ENCODE measurements at regions not wholly inside any gene's neighbourhood (a gene's known extent, or its start where the extent isn't known, plus 50 kb on each side); places are given as distances from the start of the nearest gene placed in this dataset.
"Not testable (repeated sequence)": the region's sequence is repeated elsewhere in the genome, so short reads cannot be mapped to it uniquely, and the experiment has no call there.

DNA sequence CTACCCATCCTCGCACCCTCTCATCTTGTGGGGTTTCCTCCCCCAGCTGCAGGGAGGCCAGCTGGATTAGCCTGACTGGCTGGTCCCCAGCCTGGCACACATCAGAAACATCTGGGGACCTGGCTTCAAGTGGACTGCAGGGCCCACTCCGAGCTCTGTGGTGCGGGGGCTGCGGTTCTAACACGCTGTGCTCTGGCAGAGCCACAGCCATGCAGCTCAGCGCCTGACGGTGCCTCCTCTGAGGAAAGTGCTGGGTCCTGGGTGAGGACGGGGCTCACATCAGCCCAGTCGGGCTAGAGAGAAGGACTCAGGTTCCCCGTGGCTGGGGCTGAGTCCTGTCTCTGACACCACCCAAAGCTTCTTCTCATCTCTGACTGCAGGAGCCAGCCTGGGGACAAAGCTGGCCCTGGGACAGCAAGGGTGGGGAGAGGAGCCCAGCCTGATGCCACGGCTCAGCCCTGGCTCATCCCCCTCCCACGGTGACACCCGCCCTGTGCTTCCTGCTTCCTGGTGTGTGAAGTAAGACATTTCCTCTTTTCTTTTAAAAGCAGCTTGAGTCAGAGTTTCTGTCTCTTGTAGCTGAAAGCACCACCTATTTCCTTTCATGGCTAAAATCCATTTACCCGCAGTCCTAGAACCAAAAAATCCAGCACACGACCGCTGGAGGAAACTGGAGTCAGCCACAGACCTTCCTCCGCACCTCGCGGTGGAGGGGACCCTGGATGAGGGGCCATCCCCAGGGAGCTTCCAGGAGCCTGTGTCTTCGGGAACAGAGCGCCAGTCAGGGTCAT lies 127.4 kb upstream of the AFDN start:
- no peaks in the 10 kb centered on the region for H3K36me3 Mint-ChIP-seq
- H3K4me1 Mint-ChIP-seq, result peaks cover 18 to 26% of the 10 kb centered on the region in 2 donors
- no peaks in the 10 kb centered on the region for H3K9me3 Mint-ChIP-seq
- H3K27ac Mint-ChIP-seq, result peak overlapping the region; percentile 91
- H3K4me3 Mint-ChIP-seq, result peak overlapping the region; percentile 83
- H3K27me3 Mint-ChIP-seq, result peaks cover 3 to 4% of the 10 kb centered on the region in 2 donors
- peak; percentile 96 to 98 for ATAC-seq (replicated peaks)
- DNase-seq, result peak; percentile 68

DNA sequence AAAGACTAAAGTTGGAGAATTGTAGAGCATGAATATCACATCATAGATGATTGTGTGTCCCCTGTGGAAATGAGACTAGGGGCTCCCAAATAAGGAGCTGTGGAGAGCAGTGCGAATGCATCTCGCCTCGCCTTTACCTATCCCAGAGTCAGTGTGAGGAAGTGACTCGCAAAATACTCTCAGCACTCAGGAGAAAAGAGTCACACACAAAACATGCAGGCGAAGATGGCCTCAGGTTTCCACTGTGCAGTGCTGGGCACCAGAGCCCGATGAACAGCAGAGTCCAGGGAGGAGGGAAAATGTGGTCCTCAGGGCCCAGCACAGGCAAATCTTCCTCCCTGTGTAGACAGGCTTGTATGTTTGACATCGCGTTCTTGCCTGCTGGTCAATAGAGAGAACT lies 126.5 kb upstream of the AFDN start:
- no peaks in the 10 kb centered on the region for H3K9me3 Mint-ChIP-seq
- H3K36me3 Mint-ChIP-seq, result no peaks in the 10 kb centered on the region
- DNase-seq (no peak), ATAC-seq (replicated peaks) (no peak)
- peak overlapping the region; percentile 91 for H3K27ac Mint-ChIP-seq
- H3K4me1 Mint-ChIP-seq, result peaks cover 20 to 32% of the 10 kb centered on the region in 2 donors
- H3K27me3 Mint-ChIP-seq, result peaks cover 7 to 8% of the 10 kb centered on the region in 2 donors
- H3K4me3 Mint-ChIP-seq, result peak overlapping the region in 1 of 2 donors; percentile 83

DNA sequence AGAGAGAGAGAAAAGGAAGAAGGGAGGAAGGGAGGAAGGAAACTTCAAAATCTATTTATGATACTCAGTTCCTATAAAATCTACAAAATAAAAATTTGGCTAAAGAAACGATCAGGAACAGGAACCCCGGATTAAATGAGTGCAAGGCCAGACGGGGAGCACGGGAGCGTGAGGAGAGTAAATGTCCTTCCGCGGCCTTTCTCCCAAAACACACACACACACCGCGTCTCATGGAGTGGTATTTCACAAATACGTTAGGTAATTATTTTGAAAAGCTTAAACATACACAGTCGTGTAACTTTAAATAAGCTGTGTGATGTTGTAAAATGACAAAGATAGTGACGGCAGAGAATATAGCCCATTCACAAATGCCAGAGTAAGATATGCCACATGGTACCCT lies 125.7 kb upstream of the AFDN start:
- Mint-ChIP-seq H3K4me3 (no peak overlapping the region), H3K9me3 (no peaks in the 10 kb centered on the region)

DNA sequence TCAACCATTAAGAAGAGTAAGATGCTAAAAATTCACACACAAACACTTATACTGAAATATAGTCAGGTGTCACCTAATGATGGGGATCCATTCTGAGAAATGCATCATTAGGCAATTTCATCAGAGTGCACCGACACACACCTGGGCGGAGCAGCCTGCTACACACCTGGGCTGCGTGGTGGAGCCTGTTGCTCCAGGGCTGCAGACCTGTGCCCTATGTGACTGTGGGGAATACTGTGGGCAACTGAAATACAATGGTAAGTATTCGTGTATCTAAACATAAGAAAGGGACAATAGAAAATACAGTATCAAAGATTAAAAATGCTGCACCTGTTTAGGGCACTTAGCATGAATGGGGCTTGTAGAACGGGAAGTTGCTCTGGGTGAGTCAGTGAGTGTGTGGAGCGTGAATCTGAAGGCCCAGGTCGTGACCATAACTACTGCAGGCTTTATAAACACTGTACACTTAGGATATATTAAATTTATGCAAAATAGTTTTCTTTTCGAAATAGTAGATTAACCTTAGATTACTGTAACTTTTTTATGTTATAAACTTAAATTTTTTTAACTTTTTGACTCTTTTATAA lies 124.4 kb upstream of the AFDN start:
- H3K27me3 Mint-ChIP-seq, result peaks cover 23% of the 10 kb centered on the region in 2 donors
- no peaks in the 10 kb centered on the region for H3K9me3 Mint-ChIP-seq
- ATAC-seq (replicated peaks) (peak in 1 of 2 donors; percentile 22), DNase-seq (no peak)
- peaks cover 28 to 47% of the 10 kb centered on the region in 2 donors for H3K4me1 Mint-ChIP-seq
- no peaks in the 10 kb centered on the region for H3K36me3 Mint-ChIP-seq
- no peak overlapping the region for H3K27ac Mint-ChIP-seq
- no peak overlapping the region for H3K4me3 Mint-ChIP-seq

More for the DNA sequence above, 125.7 kb upstream of the AFDN start:
- no peak for ATAC-seq (replicated peaks)
- Mint-ChIP-seq H3K36me3 (no peaks in the 10 kb centered on the region), H3K4me1 (peaks cover 21 to 40% of the 10 kb centered on the region in 2 donors), H3K27ac (no peak overlapping the region), H3K27me3 (peaks cover 10 to 12% of the 10 kb centered on the region in 2 donors)
- no peak for DNase-seq

DNA sequence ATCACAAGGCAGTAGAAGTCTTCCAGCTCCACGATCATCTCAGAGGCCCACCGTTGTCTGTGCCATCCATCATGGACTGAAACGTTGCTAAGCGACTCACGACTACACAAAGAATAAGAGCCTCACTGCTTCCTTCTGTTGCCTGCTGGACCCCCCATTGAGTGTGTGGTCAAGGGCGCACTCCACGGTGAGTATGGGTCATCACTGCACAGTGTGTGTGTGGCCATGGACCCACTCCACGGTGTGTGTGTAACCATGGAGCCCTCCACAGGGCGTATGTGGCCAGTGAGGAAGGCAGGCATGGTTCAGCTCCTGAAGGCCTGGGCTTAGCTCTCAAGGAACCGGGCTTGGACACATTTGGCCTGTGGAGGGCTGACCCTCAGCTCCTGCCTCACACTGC lies 123.4 kb upstream of the AFDN start:
- Mint-ChIP-seq H3K36me3 (no peaks in the 10 kb centered on the region), H3K4me3 (no peak overlapping the region), H3K27ac (no peak overlapping the region), H3K27me3 (peaks cover 31 to 34% of the 10 kb centered on the region in 2 donors), H3K9me3 (no peaks in the 10 kb centered on the region), H3K4me1 (peaks cover 28 to 47% of the 10 kb centered on the region in 2 donors)
- DNase-seq, result no peak
- ATAC-seq (replicated peaks), result no peak

DNA sequence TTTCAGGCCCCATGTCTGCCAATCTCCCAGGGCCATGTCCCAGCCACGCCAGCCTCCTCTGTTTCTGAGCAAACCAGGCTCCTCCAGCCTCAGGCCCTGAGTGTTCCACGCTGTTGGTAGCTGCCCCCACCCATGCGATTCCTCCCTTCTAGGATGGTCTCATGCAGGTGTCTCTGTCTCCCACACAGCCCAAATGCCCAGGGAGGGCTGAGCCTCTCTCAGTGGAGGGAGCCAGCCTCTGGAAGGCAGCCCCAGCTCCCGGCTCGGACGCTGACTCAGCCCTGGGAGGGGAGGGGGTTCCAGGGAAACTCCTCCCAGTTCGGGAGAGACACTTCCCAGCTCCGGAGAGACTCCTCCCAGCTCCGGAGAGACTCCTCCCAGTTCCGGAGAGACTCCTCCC lies 122.9 kb upstream of the AFDN start:
- ATAC-seq (replicated peaks) (no peak), DNase-seq (no peak)
- Mint-ChIP-seq H3K27me3 (peaks cover 35 to 38% of the 10 kb centered on the region in 2 donors), H3K4me3 (no peak overlapping the region), H3K27ac (no peak overlapping the region), H3K9me3 (no peaks in the 10 kb centered on the region), H3K4me1 (peaks cover 29 to 46% of the 10 kb centered on the region in 2 donors), H3K36me3 (no peaks in the 10 kb centered on the region)

DNA sequence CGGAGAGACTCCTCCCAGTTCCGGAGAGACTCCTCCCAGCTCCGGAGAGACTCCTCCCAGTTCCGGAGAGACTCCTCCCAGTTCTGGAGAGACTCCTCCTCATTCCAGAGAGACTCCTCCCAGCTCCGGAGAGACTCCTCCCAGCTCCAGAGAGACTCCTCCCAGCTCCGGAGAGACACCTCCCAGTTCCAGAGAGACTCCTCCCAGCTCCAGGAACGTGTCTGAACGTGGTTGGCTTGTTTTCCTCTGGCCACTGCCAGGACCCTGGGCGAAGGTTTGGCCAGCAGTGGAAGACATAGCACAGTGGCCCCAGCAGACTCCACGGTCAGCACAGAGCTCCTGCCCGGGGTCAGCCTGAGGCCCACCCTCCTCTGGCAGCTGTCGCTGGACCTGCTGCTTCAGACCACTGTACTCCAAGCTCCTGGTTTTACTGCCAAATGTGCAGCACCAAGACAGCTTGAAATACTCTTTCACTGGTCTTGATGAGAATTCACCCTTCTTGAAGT lies 122.3 kb upstream of the AFDN start:
- DNase-seq, result no peak
- Mint-ChIP-seq H3K4me3 (no peak overlapping the region), H3K4me1 (peaks cover 28 to 40% of the 10 kb centered on the region in 2 donors), H3K27me3 (peaks cover 42 to 45% of the 10 kb centered on the region in 2 donors), H3K27ac (no peak overlapping the region), H3K36me3 (no peaks in the 10 kb centered on the region), H3K9me3 (no peaks in the 10 kb centered on the region)
- no peak for ATAC-seq (replicated peaks)

DNA sequence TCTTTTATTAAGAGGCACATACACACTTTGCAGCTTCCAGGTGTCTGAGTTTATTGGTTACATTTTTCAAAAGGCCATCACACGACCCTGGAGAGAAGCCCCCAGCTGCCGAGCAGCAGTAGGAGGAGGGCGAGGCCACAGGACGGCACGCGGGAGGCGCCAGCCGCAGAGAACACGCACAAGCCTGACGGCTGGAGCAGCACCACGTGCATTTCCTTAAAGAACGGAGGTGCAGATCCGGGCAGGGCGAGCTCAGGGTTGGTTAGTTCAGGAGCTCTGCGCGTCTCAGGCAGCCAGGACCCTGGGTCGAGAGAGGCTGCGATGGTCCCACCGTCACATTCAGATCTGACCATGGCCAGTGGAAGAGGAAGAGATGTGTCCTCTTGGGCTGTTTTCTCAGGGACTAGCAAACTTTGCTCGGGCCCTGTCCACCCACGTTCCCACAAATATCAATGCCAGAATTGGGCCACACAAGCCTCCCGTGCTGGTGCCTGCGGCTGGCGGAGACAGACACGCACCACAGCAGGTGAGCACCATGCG lies 121.4 kb upstream of the AFDN start:
- no peaks in the 10 kb centered on the region for H3K36me3 Mint-ChIP-seq
- H3K9me3 Mint-ChIP-seq, result no peaks in the 10 kb centered on the region
- peaks cover 50 to 53% of the 10 kb centered on the region in 2 donors for H3K27me3 Mint-ChIP-seq

DNA sequence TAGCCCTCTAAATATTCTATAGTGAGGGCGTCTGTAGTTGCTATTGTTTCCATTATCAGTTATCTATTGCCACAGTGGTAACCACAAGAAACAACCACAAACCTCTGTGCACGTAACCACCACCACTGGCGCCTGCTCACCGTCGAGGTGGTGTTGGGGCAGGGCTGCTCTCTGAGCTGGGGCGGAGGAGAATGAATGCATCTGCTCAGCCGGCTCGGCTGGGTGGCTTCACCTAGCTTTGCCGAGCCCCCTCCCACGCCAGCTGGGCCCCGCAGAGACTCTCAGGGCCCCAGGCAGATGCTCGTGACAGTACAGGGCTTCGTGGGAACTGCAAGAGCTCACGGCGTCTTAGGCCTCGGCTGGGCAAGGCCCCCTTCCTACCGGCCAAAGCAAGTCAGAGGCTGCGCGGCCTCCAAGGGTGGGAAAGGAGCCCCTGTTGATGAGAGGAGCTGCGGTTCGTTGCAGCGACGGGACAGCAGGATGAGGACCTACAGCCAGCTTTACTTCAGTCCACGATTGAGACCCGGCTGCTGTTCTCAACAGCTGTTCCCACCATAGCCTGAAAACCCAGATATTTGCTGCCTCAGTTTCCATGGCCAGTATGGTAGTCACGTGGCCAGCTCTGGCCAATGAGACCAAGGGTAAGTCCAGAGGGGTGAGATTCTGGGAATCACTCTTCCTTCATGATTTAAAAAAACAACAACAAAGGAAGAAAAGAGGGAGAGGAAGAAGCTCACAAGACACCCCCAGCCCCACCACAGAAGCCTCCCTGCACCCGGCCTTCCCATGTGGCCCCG lies 120.2 kb upstream of the AFDN start:
- Mint-ChIP-seq H3K36me3 (no peaks in the 10 kb centered on the region), H3K9me3 (no peaks in the 10 kb centered on the region)

More for the DNA sequence above, 121.4 kb upstream of the AFDN start:
- H3K4me3 Mint-ChIP-seq, result no peak overlapping the region
- ATAC-seq (replicated peaks), result no peak
- DNase-seq, result no peak
- H3K4me1 Mint-ChIP-seq, result peaks cover 25 to 31% of the 10 kb centered on the region in 2 donors
- H3K27ac Mint-ChIP-seq, result no peak overlapping the region

DNA sequence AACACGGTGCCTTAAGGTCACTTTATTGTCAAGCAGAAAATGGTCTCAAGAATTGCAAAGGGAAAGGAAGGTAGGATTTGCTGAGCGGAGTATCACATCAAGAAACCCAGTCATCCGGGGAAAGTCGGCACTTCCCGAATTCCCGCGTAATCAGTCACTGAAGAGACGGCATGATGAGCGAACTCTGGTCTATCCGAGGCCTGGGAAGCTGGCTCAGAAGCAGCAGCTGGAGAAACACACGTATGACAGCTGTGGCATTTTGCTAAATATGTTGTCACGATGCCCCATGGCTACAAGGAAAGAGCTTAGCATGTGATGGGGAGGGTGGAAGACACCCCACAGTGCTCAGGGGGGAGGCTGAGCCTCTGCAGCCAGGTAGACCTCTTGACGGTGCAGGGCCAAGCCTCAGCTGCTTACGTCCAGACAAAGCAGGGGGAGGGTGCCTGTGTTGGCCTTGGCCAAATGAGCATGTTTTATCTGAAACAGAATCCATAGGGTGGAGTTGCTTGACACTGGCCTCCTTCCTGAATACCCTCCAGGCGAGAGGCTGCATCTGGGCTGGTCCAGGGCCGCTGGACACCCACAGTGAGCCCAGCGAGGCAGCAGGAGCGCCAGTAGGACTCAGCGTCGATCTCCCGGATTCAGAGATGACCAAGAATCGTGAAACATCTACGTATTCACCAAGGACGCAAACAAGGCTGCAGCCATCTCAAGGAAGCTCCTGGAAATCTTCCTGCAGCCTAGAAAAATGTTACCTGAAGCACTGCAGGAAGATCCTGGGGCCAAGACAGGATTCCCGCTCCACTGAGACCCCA lies 118.8 kb upstream of the AFDN start:
- no peak overlapping the region for H3K4me3 Mint-ChIP-seq
- no peak overlapping the region for H3K27ac Mint-ChIP-seq
- H3K27me3 Mint-ChIP-seq, result peaks cover 75 to 79% of the 10 kb centered on the region in 2 donors
- no peaks in the 10 kb centered on the region for H3K36me3 Mint-ChIP-seq
- ATAC-seq (replicated peaks) (no peak), DNase-seq (no peak)
- no peaks in the 10 kb centered on the region for H3K9me3 Mint-ChIP-seq
- H3K4me1 Mint-ChIP-seq, result peaks cover 20 to 21% of the 10 kb centered on the region in 2 donors

More for the DNA sequence above, 120.2 kb upstream of the AFDN start:
- peaks cover 23 to 26% of the 10 kb centered on the region in 2 donors for H3K4me1 Mint-ChIP-seq
- ATAC-seq (replicated peaks), result peak; percentile 94 to 96
- H3K27me3 Mint-ChIP-seq, result peaks cover 61 to 65% of the 10 kb centered on the region in 2 donors
- H3K27ac Mint-ChIP-seq, result peak overlapping the region; percentile 49
- H3K4me3 Mint-ChIP-seq, result peak overlapping the region; percentile 17 to 47
- DNase-seq, result peak; percentile 65

DNA sequence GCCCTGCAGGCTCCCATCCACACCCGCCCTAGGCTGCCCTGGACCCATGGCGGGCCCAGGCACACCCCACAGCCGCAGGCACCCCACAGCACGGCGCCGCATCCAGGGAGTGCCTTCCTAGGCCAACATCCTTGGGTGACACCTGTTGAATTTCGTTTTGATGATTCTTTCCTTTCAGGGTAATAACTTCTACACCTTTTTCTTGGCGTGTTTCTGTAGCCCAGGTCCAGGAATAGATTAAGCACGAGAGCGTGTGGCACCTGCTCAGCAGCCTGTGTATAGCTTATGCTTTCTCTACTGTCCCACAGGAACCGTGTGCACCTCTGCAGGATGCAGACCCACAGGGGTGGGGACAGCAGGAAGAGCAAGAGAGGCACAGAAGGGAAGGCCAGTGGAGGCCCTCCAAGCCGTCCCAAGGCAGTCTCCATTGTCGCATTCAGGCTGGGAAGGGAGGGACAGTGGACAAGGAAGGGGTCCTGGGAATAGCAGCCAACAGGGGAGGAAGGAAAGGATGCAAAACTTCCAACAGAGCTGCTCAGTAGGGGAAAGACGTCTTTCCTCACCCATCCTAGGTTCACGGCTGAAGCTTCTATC lies 118.1 kb upstream of the AFDN start:
- Mint-ChIP-seq H3K9me3 (no peaks in the 10 kb centered on the region), H3K27ac (peak overlapping the region; percentile 34), H3K4me1 (peaks cover 20 to 21% of the 10 kb centered on the region in 2 donors), H3K27me3 (peaks cover 80 to 86% of the 10 kb centered on the region in 2 donors), H3K4me3 (no peak overlapping the region), H3K36me3 (no peaks in the 10 kb centered on the region)
- no peak for ATAC-seq (replicated peaks)
- no peak for DNase-seq

DNA sequence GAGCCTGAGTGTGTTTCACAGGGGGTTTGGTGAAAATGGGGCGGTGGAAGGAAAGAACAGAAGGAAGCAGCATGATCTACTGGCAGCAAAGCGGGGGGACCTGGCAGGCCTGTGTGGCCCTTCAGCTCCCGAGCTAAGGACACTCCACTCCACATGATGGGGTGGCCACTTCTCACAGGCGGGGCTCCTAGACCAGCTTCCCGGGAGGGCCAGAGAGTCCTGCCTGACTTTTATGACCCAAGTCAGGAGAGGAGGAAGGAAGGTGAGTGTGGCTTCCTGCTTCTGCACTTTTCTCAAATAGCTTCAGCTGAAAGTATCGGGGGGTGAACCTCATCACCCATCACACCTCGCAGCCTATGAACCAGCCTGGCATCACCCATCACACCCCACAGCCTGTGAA lies 117.5 kb upstream of the AFDN start:
- no peaks in the 10 kb centered on the region for H3K36me3 Mint-ChIP-seq
- H3K4me3 Mint-ChIP-seq, result no peak overlapping the region
- H3K9me3 Mint-ChIP-seq, result no peaks in the 10 kb centered on the region
- ATAC-seq (replicated peaks) (no peak), DNase-seq (no peak)
- peaks cover 86 to 92% of the 10 kb centered on the region in 2 donors for H3K27me3 Mint-ChIP-seq
- H3K4me1 Mint-ChIP-seq, result peaks cover 20 to 21% of the 10 kb centered on the region in 2 donors
- peak overlapping the region; percentile 34 for H3K27ac Mint-ChIP-seq

DNA sequence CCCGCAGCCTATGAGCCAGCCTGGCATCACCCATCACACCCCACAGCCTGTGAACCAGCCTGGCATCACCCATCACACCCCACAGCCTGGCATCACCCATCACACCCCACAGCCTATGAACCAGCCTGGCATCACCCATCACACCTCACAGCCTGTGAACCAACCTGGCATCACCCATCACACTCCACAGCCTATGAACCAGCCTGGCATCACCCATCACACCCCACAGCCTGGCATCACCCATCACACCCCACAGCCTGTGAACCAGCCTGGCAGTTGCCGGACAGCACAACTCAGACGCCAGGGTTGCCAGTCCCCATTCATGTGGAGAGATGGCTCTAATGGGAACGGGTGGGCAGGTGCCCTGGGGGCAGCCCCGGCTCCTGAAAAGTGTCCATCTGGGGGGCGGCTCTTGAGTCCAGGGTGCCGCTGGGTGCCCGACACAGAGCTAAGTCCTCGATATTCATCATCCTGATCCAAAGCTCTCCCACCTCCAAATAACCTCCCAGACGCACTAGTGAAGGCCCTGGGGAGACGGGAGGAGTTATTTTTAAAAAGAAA lies 116.9 kb upstream of the AFDN start:
- Mint-ChIP-seq H3K27me3 (peaks cover 86 to 94% of the 10 kb centered on the region in 2 donors), H3K4me1 (peaks cover 18 to 20% of the 10 kb centered on the region in 2 donors)
- ATAC-seq (replicated peaks); H3K36me3 Mint-ChIP-seq; H3K4me3 Mint-ChIP-seq; H3K9me3 Mint-ChIP-seq; DNase-seq; H3K27ac Mint-ChIP-seq: not testable (repeated sequence)

Data from stimulated activated naive B cell treated with anti-CD40 and anti-IgM and Interleukin-4, amounts not matched to agents 10 μg/mL and 1 μg/mL and 100 μg/mL, for 72 hours (primary cell).